Calu3 (cell line): ENCODE measurements at regions not wholly inside any gene's neighbourhood (a gene's known extent, or its start where the extent isn't known, plus 50 kb on each side); places are given as distances from the start of the nearest gene placed in this dataset.
A peak's percentile ranks its signal among the peaks of the same experiment; 100 is the strongest.

Experiments used
- BruUV-seq: library from RNA; stranded (reverse); fragments of 400-500 nt; replicated peaks from 2 replicates; lab custom pipeline; 2021; lab: Mats Ljungman, UMichigan
- CTCF ChIA-PET: fragments of 300-600 bp; sonication (Branson Sonifier 250); formaldehyde crosslinking; loops from one replicate; lab custom pipeline; 2022; ENCODE audit warnings: antibody characterized with exemption; lab: Charles Lee
- DNase-seq: peaks from one replicate; pipeline ENCODE4 v3.0.0; 2022
- H3K27ac Mint-ChIP-seq: one replicate; pipeline ENCODE4 v1.8.0; 2022; ENCODE audit warnings: mixed read lengths; ENCODE audit not compliant: unreplicated experiment
- H3K27me3 Mint-ChIP-seq: one replicate; pipeline ENCODE4 v1.8.0; 2022; ENCODE audit warnings: mixed read lengths; ENCODE audit not compliant: unreplicated experiment
- H3K36me3 Mint-ChIP-seq: one replicate; pipeline ENCODE4 v1.8.0; 2022; ENCODE audit warnings: mild to moderate bottlenecking, moderate library complexity, mixed read lengths; ENCODE audit not compliant: insufficient read depth, unreplicated experiment
- H3K4me1 Mint-ChIP-seq: one replicate; pipeline ENCODE4 v1.8.0; 2022; ENCODE audit warnings: mild to moderate bottlenecking, low read depth, mixed read lengths; ENCODE audit not compliant: unreplicated experiment
- H3K4me3 Mint-ChIP-seq: one replicate; pipeline ENCODE4 v1.8.0; 2022; ENCODE audit warnings: mild to moderate bottlenecking, low read depth, moderate library complexity, mixed read lengths; ENCODE audit not compliant: unreplicated experiment
- H3K9me3 Mint-ChIP-seq: one replicate; pipeline ENCODE4 v1.8.0; 2022; ENCODE audit warnings: low read depth, mixed read lengths; ENCODE audit not compliant: unreplicated experiment
- CTCF ChIP-seq: fragments of 200-600 bp; IDR thresholded peaks from one replicate; pipeline ENCODE4 v1.8.0; 2022; ENCODE audit warnings: antibody characterized with exemption; ENCODE audit not compliant: unreplicated experiment
- intact Hi-C: fragments of 100-400 bp; cut with micrococcal nuclease; formaldehyde crosslinking; loops from one replicate; pipeline ENCODE4 v1.10.0; 2022; ENCODE audit not compliant: unreplicated experiment

- H3K4me3 Mint-ChIP-seq, result no peak overlapping the region
- CTCF ChIA-PET, result no interaction called here
- peaks cover 83% of the 10 kb centered on the region for H3K27me3 Mint-ChIP-seq
- intact Hi-C loops, result no loop called here
- H3K27ac Mint-ChIP-seq, result no peak overlapping the region
- no peaks in the 10 kb centered on the region for H3K36me3 Mint-ChIP-seq
- no peaks in the 10 kb centered on the region for H3K4me1 Mint-ChIP-seq
- H3K9me3 Mint-ChIP-seq, result no peaks in the 10 kb centered on the region
- DNase-seq, result no peak
- no TSS peak for BruUV-seq
- no peak for TF ChIP-seq CTCF
These were observed 201.4 kb upstream of the CIBAR2 start for GRCh38 chr16:85313526-85314301.

- DNase-seq, result no peak
- H3K4me3 Mint-ChIP-seq, result no peak overlapping the region
- intact Hi-C loops, result no loop called here
- H3K9me3 Mint-ChIP-seq, result no peaks in the 10 kb centered on the region
- peaks cover 86% of the 10 kb centered on the region for H3K27me3 Mint-ChIP-seq
- TF ChIP-seq CTCF, result no peak
- BruUV-seq, result no TSS peak
- CTCF ChIA-PET, result no interaction called here
- H3K27ac Mint-ChIP-seq, result no peak overlapping the region
- H3K4me1 Mint-ChIP-seq, result no peaks in the 10 kb centered on the region
- no peaks in the 10 kb centered on the region for H3K36me3 Mint-ChIP-seq
These were observed 202.3 kb upstream of the CIBAR2 start for GRCh38 chr16:85314512-85314971.

GRCh38 chr16:85315866-85316265 is 203.6 kb upstream of the CIBAR2 start:
- H3K4me1 Mint-ChIP-seq, result no peaks in the 10 kb centered on the region
- peaks cover 83% of the 10 kb centered on the region for H3K27me3 Mint-ChIP-seq
- no peaks in the 10 kb centered on the region for H3K36me3 Mint-ChIP-seq
- TF ChIP-seq CTCF, result no peak
- DNase-seq, result no peak
- CTCF ChIA-PET, result no interaction called here
- no peak overlapping the region for H3K4me3 Mint-ChIP-seq
- intact Hi-C loops, result no loop called here
- no peak overlapping the region for H3K27ac Mint-ChIP-seq
- H3K9me3 Mint-ChIP-seq, result no peaks in the 10 kb centered on the region
- BruUV-seq, result no TSS peak

- intact Hi-C loops, result no loop called here
- Mint-ChIP-seq H3K36me3 (no peaks in the 10 kb centered on the region), H3K9me3 (no peaks in the 10 kb centered on the region), H3K4me3 (no peak overlapping the region), H3K27me3 (peaks cover 83% of the 10 kb centered on the region), H3K27ac (no peak overlapping the region), H3K4me1 (no peaks in the 10 kb centered on the region)
- no TSS peak for BruUV-seq
- CTCF ChIA-PET, result no interaction called here
- TF ChIP-seq CTCF, result peak; percentile 88
- DNase-seq, result peak; percentile 84
These were observed 204.1 kb upstream of the CIBAR2 start for GRCh38 chr16:85316321-85316919.
